ENCODE measurements at regions not wholly inside any gene's neighbourhood (a gene's known extent, or its start where the extent isn't known, plus 50 kb on each side); places are given as distances from the start of the nearest gene placed in this dataset.

DNA sequence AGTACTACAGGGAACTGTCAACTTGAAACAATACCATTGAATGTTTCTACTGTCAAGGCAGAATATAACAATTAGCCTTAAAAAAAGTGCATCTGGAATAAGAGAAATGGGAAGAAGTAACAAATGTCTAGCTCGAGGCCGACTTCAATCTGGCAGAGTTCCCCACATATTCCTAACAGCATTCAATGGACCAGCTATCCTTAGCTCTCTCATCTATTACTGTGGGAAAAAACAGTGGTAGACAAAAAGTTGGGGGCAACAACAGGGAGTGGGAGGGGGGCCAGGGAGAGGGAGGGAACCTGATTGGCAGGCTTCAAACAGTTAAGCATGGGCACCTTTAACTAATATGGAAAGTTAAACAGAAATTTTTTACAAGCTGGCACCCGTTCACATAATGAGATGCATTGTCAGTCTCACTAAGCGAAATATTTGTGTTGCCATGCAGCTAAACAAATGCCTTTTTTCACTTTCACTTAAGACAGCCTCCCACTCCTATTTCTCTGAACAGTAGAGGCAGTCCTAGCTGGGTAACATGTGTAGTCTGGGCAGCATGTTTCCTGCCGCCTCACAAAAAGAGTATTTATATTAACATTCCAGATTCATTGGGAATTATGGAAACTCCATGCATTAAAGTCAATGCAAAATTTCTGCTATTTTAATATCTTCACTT lies 62.2 kb upstream of the SOX6 start:
- TF ChIP-seq ZBTB33 (CRISPR knock-in tag; IDR thresholded peaks at IDR 0.05) = no peak
- TF ChIP-seq, protein P1, sequence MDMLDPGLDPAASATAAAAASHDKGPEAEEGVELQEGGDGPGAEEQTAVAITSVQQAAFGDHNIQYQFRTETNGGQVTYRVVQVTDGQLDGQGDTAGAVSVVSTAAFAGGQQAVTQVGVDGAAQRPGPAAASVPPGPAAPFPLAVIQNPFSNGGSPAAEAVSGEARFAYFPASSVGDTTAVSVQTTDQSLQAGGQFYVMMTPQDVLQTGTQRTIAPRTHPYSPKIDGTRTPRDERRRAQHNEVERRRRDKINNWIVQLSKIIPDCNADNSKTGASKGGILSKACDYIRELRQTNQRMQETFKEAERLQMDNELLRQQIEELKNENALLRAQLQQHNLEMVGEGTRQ (IDR thresholded peaks at IDR 0.05; ENCODE audit: low read depth, low read length) = no peak
- TF ChIP-seq, protein P1 (CRISPR knock-in tag; IDR thresholded peaks at IDR 0.05; ENCODE audit: borderline replicate concordance) = no peak
- no peak for TF ChIP-seq ZFX (CRISPR knock-in tag; IDR thresholded peaks at IDR 0.05; ENCODE audit: low read depth)
- no peak for TF ChIP-seq HCFC1 (IDR thresholded peaks at IDR 0.05; ENCODE audit: low read depth, low read length)
